ENCODE measurements at regions not wholly inside any gene's neighbourhood (a gene's known extent, or its start where the extent isn't known, plus 50 kb on each side); places are given as distances from the start of the nearest gene placed in this dataset.
"Not testable (repeated sequence)": the region's sequence is repeated elsewhere in the genome, so short reads cannot be mapped to it uniquely, and the experiment has no call there.

- DNase-seq (ENCODE audit: low read depth in 2 of 2), result no peak
Observed at GRCh38 chr10:83983578-83984255, 155.6 kb upstream of the GHITM start.

GRCh38 chr10:83984256-83984640 lies 155.1 kb upstream of the GHITM start:
- no peak for DNase-seq (ENCODE audit: low read depth in 2 of 2)

- no peak for DNase-seq (ENCODE audit: low read depth in 2 of 2)
Observed at GRCh38 chr10:83986800-83987199, 152.5 kb upstream of the GHITM start.

GRCh38 chr10:83987216-83987615 lies 152.1 kb upstream of the GHITM start:
- DNase-seq (ENCODE audit: low read depth in 2 of 2), result no peak

GRCh38 chr10:83988435-83988834 lies 150.9 kb upstream of the GHITM start:
- DNase-seq (ENCODE audit: low read depth in 2 of 2), result no peak

GRCh38 chr10:83990126-83990525 lies 149.2 kb upstream of the GHITM start:
- DNase-seq (ENCODE audit: low read depth in 2 of 2), result no peak

- DNase-seq (ENCODE audit: low read depth in 2 of 2), result no peak
Observed at GRCh38 chr10:83991986-83992753, 147.1 kb upstream of the GHITM start.

GRCh38 chr10:83994325-83994724 lies 145.0 kb upstream of the GHITM start:
- no peak for DNase-seq (ENCODE audit: low read depth in 2 of 2)

- DNase-seq (ENCODE audit: low read depth in 2 of 2), result no peak
Observed at GRCh38 chr10:83995738-83996331, 143.5 kb upstream of the GHITM start.

GRCh38 chr10:84004221-84004620 lies 135.1 kb upstream of the GHITM start:
- DNase-seq (ENCODE audit: low read depth in 2 of 2), result no peak

- no peak for DNase-seq (ENCODE audit: low read depth in 2 of 2)
Observed at GRCh38 chr10:84005403-84005802, 133.9 kb upstream of the GHITM start.

- DNase-seq (ENCODE audit: low read depth in 2 of 2), result no peak
Observed at GRCh38 chr10:84007482-84007881, 131.8 kb upstream of the GHITM start.

- DNase-seq (ENCODE audit: low read depth in 2 of 2), result peak in 1 of 2 donors; percentile 0
Observed at GRCh38 chr10:84008878-84009277, 130.4 kb upstream of the GHITM start.

GRCh38 chr10:84012431-84012830 lies 126.9 kb upstream of the GHITM start:
- no peak for DNase-seq (ENCODE audit: low read depth in 2 of 2)

GRCh38 chr10:84012831-84013458 lies 126.4 kb upstream of the GHITM start:
- no peak for DNase-seq (ENCODE audit: low read depth in 2 of 2)

GRCh38 chr10:84015877-84016595 lies 123.3 kb upstream of the GHITM start:
- no peak for DNase-seq (ENCODE audit: low read depth in 2 of 2)

- no peak for DNase-seq (ENCODE audit: low read depth in 2 of 2)
Observed at GRCh38 chr10:84018826-84019225, 120.5 kb upstream of the GHITM start.

- DNase-seq (ENCODE audit: low read depth in 2 of 2), result not testable (repeated sequence)
Observed at GRCh38 chr10:84019854-84020458, 119.4 kb upstream of the GHITM start.

GRCh38 chr10:84026821-84027257 lies 112.5 kb upstream of the GHITM start:
- no peak for DNase-seq (ENCODE audit: low read depth in 2 of 2)

- DNase-seq (ENCODE audit: low read depth in 2 of 2), result no peak
Observed at GRCh38 chr10:84029840-84030239, 109.5 kb upstream of the GHITM start.

- DNase-seq (ENCODE audit: low read depth in 2 of 2), result no peak
Observed at GRCh38 chr10:84038035-84038434, 101.3 kb upstream of the GHITM start.
